ENCODE measurements at regions not wholly inside any gene's neighbourhood (a gene's known extent, or its start where the extent isn't known, plus 50 kb on each side); places are given as distances from the start of the nearest gene placed in this dataset.
"Not testable (repeated sequence)": the region's sequence is repeated elsewhere in the genome, so short reads cannot be mapped to it uniquely, and the experiment has no call there.

DNA sequence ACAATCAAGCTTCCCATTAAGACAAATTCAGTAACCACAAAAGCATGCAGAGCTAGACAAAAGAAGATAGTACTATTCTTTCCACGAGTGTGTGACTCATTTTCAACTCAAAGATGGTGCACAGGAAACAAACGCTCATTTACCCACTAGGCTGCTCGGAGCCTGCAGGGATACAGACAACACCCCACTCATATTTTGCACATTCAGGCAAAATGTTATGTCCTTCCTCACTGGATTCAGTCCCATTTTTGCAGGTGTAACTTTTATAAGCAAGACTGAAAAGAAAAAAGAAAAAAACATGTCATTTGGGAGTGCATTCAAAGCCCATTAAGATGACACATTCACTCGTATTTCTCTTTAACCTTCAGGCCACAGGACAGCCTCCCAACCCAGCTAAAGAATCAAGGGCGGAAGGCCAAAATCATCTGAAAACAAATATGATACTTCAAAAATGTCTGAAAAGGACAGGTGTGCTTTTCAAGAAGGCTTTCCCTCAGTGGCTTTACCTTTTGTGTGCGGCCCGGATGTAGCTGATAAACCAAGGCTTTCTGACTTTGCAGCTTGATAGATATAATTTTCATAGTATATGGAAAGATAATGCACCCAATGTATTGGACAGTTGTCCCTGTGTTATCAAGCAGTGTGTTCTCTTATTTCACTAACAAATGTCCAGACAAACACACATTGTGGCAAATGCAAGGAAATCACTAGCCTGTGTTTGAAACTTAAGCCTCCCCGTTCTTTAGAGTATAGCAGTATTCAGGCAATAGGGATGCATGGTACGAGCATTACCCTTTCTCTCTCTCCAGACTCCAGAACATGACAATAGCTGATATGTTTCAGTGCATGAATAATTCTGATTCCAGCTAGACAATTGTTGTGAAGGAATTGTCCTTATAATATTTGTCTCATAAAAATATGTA, 147.8 kb upstream of the KRR1 start:
- no peak for DNase-seq

DNA sequence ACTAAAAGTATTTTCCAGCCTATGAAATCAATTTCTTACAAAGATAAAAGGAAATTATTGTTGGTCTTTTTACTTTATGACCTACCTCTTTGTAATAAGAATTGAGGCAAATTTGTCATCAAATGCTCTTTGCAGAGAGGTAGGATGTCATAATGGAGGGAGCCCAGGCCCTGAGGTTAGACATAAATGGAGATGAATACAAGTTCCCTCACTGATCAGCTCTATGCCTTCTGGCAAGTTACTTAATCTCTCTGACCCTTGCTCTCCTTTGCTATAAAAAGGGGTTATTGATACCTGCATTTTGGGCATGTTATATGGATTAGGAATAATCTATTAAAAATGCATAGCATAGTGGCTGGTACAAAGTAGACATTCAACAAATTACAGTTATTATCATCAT, 146.9 kb upstream of the KRR1 start:
- DNase-seq = no peak

DNA sequence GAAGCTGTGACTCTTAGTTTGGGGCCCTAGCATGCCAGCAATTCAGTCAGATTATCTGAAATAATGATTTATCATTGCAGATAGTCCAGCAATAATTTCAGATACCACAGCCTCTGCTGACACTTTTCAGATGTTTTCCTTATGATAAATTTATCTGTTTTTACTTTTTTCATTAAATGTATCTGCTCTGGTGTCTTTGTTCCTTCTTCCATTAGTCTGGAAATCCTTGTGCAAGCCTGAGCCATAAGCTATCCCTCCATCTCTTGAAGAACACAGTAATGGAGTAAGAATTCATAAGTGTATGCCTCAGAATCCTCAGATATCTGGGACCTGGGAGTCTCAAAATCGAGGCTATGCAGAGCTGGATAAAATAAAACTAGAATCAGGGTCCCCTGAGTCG, 146.4 kb upstream of the KRR1 start:
- DNase-seq = no peak

DNA sequence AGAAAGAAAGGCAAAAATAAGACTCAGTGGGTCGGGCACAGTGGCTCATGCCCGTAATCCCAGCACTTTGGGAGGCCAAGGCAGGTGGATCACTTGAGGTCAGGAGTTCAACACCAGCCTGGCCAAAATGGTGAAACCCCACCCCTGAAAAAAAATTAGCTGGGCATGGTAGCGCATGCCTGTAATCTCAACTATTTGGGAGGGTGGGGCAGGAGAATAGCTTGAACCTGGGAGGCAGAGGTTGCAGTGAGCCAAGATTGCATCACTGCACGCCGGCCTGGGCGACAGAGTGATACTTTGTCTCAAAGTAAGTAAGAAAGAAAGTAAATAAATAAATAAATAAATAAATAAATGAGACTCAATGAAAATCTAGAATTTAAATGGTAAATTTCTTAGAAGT, 145.9 kb upstream of the KRR1 start:
- DNase-seq = not testable (repeated sequence)

DNA sequence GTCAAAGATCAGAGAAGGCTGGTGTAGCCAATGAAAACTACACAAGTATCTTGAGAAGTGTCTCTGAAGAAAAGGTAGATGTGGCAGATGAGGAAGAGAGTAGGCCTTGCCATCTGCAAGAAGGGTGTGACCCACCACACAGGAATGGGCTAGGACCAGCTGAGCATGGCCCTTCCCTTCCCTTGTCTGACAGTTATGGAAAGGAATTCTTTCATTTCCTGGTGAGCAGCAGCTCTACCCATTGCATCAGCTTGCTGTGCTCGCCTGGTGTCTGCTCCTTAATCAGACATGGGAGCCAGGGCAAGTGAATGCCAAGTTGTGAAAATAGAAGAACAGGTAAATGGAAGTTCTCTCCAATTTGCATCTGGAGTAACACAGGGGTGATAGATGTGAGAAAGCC, 145.2 kb upstream of the KRR1 start:
- no peak for DNase-seq

DNA sequence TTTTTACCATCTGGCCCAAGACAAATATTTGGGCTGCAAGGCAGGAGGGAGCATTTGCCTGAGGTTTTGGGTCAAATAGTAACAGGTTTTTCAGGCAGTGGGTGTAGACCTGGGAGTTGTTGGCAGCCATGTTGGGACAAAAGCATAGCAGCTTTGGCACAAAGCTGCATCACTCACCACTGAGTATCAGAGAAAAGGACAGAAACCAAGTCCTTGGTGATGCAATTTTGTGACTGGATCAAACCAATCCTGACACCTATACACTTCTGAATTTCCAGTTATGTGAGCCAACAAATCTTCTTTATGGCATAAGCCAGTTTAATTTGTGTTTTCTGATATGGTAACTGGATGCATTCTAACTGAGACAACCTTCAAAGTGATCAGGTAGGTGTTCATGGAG, 144.8 kb upstream of the KRR1 start:
- no peak for DNase-seq

DNA sequence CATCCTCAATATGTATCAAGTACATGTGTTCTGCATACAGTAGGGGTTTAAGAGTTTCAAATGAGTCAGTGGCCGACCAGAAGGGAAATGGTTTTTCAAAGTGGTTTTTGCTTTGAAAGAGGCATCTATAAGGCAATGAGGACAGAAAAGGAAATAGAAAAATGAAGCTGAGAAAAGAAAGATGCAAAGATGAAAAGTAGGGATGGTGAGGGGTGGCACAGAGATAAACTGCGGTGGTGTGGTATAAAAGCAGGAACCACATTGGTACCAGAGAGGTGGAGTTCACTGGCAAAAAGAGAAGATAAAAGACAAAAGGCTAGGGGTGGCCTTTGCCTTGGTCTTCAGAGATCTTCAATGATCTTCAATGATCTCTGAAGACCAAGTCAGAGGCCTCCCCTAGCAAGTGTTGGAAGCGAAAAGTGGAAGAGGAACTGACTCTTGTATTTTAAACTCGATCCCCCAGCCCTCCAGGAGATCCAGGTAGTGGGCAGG, 144.0 kb upstream of the KRR1 start:
- DNase-seq = no peak

DNA sequence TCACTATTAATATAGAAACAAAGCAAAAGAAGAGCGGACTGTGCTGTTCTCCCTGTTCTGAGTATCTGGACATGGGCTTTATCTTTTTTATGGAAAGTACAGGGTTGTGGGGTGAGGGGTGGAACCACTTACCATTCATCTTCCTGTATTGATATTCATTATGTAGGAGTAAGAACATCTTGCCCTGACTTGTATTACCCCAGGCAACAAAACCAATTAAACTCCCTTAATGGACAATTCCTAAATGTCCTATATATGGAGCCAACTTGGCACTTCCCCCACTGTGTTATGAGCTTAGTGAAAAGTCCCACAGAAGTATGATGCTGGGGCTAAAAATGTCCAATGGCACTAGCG, 139.9 kb upstream of the KRR1 start:
- no peak for DNase-seq

DNA sequence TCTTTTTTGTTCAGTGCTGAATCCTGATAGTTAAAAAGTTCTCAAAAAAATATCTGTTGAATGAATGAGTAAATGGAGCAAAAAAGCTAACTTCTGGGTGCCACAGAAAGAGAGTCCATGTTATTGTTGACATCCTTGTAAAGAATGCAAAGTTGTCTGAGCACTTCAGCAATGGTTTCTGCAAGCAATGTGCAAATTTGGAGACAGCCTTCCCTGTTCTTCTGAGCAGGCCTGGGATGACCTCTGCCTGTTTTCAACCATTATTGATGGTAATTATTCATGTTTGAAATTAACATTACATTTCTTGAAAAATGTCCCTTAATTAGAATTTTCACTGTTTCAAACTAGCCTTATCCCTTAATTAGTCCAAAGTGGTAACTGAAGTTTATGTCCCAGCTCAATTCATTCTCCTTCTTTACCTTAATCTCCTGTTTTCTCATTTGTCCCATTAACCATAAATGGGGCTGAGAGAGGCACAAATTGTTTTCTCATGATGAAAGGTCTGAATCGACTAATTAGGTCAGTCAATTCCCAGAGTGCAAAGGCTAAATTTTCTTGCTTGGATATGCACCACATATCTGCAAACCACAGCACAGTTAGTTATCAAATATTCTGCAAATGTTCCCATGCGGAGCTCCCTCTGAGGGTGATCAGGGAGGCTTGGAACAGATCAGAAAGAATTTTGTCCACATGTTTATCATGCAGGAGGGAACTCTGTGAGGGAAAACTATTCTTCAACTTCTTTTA, 139.4 kb upstream of the KRR1 start:
- no peak for DNase-seq

DNA sequence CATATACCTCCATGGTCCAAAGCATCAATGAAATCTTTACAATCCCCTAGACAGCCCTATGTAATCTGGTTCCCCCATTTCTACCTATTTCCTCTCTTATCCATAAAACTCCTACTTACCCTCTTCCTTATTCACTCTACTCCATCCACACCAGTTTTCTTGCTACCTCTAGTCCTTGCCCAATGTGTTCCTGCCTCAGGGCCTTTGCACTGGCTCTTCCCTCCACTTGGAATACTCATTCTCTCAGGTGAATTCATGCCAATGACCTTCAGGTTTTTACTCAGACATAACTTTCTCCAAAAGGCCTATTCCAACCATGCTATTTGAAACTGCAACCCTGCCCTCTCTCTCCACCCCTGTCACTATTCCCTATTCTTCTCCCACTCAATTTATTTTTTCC, 138.7 kb upstream of the KRR1 start:
- DNase-seq = no peak

DNA sequence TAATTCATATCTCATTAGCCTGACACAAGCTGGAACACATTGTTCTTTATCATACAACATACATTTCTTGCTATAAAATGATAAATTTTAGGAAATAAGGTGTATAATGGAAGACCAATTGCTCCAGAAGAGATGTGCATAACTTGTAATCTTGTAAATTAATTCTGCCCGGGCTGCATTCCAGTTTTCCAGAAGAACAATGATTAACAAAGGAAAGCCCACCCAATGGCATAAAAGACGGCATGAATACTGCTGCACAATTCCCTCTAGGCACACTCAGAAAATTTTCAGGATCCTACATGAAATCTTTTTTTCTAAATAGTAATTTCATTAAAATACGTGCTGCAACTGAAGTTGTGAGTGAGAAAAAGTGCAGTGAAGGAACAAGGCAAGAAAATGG, 137.4 kb upstream of the KRR1 start:
- no peak for DNase-seq

DNA sequence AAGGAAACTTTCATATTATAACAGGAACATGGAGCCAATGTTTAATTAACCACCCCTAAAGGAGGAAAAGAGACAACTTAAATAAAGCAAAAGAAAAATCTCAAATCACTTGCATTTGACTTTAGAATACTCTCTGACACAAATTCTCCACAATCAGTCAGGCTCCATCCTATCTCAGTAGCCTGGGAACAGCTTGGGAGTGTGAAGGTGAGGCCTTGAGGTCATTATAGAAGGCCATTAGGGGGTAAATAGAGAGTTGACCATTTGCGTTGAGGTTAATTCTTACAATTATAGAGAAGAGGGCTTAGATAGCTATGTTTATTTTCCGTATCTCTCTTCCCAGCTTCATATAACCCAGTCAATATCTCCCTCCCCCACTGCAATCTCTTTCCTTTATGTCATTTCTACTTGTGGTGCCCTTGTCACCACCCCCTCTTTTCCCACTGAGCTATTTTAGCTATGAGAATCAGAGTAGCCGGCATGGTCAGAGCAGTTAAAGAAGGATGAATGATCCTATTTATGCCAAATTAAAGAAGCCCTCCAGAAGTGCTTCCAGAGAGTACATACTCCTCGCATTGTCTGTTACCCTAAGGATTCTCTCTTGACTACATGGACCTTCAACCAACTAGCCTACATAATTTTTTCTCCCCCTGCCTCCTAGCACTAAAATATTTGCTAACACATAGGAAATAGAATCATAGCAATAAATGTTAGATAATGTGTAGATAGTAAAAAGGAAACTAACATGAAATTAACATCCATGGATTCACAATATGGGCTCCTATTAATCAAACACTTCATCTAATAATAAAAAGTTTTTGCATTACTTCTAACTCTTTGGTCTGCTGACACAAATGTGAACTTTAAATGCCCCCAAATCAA, 135.2 kb upstream of the KRR1 start:
- no peak for DNase-seq

DNA sequence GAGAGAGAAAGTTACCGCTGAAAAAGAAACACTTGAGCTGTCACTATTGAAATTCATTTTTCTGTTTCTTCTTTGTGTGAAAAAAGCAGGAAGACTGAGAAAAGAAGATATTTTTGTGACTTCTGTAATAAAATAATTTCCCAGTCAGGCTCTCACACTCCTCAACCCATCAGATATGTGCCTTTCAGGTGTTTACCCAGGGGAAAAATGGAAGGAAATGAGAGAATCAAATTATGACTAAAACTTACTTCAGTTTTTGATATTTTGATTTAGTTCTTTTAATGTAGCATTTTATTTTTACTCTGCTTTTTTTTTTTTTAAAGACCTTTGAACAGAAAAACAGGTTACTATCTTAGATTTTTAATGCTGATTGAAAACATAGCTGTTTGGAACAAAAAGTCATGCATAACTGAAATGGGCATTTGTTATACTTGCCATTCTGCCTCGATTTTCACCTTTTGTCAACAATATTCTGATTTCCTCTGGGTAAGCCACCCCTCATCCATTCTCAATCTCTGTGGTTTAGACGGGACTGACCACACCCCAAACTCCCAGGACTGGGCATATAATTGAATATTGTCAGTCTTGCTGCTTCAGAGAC, 133.2 kb upstream of the KRR1 start:
- no peak for DNase-seq

DNA sequence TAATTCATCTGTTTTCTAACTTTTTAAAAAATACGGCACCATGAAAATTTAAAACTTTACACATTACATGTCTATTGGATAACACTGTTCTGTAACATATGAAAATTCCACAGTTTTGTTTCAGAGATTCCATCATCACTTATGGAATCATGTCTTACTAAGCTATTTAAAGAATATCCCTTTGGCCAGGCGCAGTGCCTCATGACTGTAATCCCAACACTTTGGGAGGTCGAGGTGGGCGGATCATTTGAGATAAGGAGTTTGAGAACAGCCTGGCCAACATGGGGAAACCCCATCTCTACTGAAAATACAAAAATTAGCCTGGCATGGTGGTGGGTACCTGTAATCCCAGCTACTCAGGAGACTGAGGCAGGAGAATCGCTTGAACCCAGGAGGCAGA, 131.7 kb upstream of the KRR1 start:
- not testable (repeated sequence) for DNase-seq

DNA sequence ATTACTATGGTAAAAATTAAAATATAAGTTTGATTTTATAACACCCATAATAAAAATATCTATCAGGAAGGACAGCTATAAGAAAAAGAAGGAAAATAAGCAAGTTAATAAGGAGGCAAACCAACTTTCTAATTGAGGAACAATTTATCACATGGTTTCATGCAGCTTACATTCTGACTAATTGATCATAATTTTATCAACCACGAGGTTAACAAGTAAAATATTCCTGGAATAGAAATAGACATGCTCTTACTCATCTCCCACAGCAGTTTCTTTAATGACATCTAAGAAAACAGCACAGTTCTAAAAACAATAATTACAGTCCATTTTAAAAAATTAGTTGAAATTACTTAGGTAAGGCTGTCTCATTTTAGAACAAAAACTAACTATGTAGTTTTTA, 130.8 kb upstream of the KRR1 start:
- DNase-seq = no peak

DNA sequence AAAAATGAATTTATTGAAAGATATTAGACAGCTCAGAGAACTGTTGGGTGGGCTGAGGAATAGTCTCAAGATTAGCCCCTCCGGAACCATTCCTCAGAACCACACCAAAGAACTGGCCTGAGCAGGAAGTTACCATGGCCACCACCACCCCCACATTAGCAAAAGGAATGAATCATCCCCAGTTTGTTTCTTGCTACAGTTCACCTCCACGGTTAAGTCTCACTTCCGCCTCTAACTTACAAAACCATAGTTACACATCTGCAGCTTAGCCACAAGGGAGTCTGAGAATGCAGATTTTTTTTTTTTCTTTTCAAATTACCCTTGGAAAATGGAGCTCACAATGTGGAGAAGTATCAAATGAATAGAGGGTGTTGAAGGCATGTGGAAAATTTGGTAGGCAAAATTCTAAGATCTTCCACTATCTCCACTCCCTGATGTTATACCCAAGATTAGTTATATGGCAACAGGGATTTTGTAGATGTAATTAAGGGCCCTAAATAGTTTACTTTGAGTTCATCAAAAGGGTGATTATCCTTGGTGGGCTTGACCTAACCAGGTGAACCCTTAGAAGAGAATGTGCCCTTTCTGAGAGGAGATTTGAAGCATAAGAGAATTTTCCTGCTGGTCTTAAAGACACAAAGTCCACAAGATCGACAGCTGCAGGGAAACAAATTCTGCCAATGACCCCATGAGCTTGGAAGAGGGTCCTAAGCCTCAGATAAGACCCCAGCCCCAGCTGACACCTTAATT, 129.8 kb upstream of the KRR1 start:
- no peak for DNase-seq

DNA sequence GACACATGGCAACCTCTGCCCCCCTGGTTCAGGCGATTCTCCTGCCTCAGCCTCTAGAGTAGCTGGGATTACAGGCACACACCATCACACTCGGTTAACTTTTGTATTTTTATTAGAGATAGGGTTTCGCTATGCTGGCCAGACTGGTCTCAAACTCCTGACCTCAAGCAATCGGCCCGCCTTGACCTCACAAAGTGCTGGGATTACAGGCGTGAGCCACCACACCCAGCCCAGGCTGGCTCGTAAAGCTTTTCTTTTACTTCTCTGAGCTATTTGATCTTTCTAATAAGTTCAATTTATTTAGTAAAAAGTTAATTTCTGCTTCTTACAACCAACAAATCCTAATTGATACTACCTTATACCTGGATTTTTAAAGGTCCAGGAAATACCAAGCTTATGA, 127.4 kb upstream of the KRR1 start:
- DNase-seq = no peak

DNA sequence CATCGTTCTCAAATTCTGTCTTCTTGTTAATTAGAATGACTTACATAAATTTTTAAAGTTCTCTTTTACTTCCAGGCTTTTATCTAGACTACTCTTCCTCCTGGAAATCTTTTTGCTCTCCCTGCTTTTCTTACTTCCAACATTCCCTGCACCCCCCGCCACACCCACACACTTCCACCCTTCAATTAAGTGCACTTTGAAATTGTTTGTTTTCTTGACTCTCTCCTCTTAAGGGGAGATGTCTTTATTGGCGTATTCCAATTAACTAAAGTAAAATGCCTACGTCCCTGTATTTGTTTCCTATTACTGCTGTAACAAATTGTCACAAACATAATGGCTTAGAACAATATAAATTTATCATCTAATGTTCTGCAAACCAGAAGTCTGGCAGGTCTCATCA, 125.2 kb upstream of the KRR1 start:
- DNase-seq = no peak

DNA sequence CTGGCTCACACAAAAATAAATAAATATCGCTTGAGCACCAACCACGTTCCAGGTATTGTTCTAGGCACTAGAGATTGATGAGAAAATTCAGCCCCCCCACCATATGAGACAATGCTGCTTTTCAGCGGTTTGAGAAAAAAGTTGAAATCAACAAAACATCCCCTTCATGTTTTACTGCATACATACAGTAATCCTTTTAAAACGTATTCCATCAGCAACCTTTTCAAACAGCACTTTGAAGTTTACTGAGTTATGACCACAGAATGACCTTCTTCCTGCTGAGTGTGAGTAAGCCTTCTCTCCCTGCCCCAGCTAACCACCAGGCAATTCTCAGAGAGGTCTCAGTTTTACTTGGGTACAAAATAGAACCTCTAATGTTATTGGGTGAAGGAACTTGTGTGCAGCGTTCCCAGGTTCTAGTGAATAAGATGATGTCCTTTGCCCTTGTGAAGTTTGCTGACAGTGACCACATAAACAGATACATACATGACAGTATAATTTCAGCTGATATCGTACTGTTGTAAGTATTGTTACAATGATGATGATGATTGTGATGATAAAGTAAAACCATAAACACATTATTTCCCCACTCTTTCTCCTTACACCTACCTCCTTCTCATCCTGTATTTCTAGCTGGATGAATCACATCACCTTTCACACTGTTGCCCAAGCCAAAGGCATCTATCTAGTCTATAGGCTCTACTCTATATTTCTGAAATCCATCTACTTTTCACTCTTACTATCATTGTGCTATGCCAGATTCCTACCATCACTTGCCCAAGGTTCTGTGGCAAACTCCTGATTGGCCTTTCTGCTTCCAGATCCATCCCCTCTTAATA, 124.4 kb upstream of the KRR1 start:
- no peak for DNase-seq

DNA sequence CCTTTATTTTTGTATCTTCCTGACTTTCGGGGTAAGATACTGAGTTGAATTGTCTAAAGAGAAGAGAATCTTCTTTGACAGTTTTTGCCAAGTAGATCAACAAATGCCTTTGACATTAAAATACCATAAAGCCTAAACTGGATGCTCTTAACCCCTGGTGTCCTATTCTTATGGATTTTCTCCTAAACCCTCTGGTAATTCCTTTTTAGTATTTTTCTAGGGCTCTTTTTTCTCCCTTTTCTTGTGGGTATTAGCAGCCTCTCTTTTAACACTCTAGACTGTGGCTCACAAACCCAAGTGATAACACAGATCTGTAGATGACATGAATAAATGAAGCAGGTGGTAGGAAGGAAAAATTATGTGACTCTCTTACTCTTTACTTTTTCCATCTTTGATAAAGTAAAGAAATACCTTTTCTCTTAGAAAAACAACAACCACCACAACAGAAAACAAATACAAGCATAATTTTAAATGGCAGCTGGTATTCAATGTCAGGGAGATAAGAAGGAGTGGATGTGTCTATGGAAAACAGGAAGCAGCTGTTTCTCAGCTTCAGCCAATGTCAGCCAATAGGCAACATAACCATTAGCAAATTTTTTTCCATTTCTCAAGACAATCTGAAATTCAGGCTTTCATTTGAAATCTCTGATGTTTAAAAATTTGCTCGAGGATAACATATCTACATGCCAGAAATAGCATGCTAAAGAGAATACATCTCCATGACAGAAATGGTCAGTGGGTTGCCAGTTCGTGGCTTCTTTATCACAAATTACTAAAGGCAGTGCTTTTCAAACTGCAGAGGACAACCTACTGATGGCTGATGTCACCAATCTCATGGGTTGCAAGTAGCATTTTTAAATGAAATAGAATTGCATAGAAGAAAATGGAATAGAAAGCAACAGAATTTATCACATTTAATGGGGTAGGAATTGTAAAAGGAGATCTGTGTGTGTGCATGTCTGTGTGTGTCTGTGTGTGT, 123.1 kb upstream of the KRR1 start:
- no peak for DNase-seq
